NCI-H345 (cell line): ENCODE measurements at regions not wholly inside any gene's neighbourhood (a gene's known extent, or its start where the extent isn't known, plus 50 kb on each side); places are given as distances from the start of the nearest gene placed in this dataset.

Experiments used
- DNase-seq: peaks from one replicate; lab custom pipeline; 2025; lab: John Stamatoyannopoulos, UW

DNA sequence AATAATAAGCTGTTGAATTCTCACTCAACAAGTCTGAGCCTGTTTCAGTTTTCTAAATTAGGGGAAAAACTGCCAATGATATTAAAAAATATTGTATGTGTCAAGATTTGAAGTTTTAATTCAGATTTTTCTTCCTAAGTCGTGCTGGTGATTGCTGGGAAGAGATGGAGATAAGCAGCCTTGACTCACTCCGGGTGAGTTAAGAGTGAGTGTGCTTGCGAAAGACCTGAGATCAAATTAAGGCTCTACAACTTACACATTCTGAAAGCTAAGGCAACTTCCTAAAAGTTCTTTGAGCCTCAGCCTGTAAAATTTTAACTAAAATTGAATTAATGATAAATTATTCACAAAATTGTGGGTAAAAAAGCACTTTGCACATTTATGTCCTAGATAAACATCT is 1441.2 kb downstream of the PCDH7 start:
- DNase-seq = no peak

- DNase-seq = no peak
Measured at GRCh38 chr4:32163125-32163524, 1443.0 kb downstream of the PCDH7 start.

DNA sequence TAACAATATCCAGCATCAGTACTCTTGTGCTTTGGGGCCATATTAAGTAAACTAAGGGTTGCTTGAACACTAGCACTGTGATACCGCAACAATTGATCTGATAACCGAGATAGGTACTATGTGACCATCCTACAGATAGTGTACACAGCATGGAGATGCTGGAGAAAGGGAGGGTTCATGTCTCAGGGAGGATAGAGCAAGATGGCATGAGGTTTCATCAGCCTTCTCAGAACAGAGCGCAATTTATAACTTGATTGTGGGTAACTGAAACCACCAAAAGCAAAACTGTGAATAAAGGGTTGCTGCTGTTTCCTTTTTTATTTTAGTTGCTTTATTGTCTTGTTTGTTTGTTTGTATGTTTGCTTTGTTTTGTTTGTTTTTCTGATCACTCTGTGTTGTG is 1449.7 kb downstream of the PCDH7 start:
- no peak for DNase-seq

- no peak for DNase-seq
Measured at GRCh38 chr4:32172086-32172485, 1451.9 kb downstream of the PCDH7 start.

DNA sequence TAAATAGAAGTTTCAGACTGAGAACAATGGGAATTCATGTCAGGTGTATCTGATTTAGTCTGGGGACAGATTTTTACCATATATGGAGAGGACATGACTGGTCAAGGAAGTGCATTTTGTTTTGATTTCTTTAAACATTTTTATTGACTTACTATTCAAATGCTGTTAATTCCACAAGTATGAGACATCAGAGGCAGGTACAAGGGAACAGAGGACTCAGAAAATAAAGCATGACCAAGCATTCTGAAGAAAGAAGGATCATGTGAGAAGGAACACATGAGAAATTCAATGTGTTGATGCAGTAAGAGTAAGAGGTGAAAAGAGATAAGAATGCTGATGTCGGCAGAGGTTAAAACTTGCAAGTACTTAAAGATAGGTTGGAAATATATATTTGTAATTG is 1452.6 kb downstream of the PCDH7 start:
- DNase-seq = no peak

DNA sequence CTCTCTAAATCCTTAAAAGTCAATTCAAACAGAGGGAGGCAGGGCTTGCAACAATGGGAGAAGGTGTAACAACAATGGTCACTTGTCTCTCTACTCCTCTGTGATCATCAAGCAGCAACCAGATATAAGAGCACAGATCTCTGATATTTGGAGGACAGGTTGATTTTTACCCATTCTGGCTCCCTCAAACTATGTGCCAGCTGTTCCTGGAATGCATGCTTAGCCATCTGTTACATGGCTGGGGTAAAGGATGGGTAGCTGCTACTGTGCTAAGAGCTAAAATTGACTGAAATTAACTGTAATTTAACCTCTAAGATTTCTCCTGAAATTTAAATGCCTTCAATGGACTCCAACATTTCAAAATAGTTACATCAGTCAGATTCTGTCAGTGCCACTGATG is 1459.9 kb downstream of the PCDH7 start:
- no peak for DNase-seq

GRCh38 chr4:32184186-32184585 is 1464.0 kb downstream of the PCDH7 start:
- DNase-seq = no peak

- DNase-seq = no peak
Measured at GRCh38 chr4:32189130-32189529, 1469.0 kb downstream of the PCDH7 start.

- no peak for DNase-seq
Measured at GRCh38 chr4:32189788-32190187, 1469.6 kb downstream of the PCDH7 start.

DNA sequence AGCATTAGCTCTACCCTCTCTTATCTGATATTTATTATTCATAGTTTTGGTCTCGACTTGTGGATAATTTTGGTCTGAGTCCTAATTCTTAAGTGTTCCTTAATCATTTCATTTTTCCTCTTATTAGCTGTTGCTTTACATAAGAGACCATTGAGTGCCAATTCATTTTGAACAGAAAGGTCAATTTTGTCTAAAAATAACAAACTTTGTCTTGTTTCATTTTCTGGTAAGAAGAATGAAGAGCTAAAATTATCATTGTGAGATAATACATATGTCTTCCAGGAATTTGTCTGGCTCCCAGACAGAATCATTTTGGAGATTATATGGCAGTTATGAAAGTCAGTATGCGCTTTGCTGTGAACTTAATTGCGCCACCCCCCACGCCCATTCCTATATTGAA is 1471.8 kb downstream of the PCDH7 start:
- no peak for DNase-seq

DNA sequence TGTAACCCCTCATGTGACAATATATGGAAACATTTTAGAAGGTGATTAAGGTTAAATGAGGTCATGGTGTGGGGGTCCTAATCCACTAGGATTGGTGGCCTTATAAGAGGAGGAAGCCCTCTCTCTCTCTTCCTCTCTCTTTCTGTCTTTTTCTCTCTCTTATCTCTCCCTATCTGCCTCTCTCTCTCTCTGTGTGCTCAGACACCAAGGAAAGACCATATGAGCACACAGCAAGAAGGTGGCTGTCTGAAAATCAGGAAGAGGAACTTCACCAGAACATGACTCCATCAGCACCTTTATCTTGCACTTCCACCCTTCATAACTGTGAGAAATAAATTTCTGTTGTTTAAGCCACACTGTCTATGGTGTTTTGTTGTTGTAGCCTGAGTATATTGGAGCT is 1472.2 kb downstream of the PCDH7 start:
- DNase-seq = no peak

GRCh38 chr4:32192991-32193390 is 1472.8 kb downstream of the PCDH7 start:
- no peak for DNase-seq

GRCh38 chr4:32196950-32197688 is 1477.0 kb downstream of the PCDH7 start:
- DNase-seq = no peak

DNA sequence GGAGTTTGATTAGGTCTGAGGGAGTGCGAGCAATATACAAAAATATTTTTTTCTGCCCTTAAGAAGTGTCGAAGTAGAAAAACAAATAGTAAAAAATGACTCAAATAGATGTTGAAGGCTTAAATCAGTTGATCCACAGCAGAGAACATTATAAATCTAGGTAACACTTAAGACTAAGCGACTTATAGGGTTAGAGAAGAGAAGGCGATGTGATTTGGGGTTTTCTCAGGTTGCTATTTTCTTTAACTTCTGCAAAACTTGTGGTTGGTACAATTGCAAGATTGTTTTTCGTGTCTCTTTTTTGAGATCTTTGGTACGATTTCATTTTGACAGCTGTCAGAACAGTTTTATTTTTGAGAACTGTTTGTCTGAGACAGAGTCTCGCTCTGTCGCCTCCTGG is 1479.5 kb downstream of the PCDH7 start:
- DNase-seq = no peak

GRCh38 chr4:32203340-32203739 is 1483.2 kb downstream of the PCDH7 start:
- DNase-seq = no peak

- DNase-seq = no peak
Measured at GRCh38 chr4:32206756-32207155, 1486.6 kb downstream of the PCDH7 start.

DNA sequence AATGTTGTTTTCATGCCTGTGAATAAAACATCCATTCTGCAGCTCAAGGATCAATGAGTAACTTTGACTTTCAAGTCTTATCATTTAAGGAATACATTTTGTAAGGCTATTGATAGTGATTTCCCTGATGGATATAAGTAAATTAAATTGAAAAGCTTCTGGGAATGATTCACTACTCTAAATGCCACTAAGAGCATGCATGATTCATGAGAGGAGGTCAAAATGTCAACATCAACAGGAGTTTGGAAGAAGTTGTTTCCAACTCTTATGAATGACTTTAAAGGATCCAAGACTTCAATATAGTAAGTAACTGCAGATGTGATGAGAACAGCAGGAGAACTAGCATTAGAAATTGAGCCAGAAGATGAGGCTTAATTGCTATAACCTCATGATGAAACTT is 1487.3 kb downstream of the PCDH7 start:
- DNase-seq = no peak

DNA sequence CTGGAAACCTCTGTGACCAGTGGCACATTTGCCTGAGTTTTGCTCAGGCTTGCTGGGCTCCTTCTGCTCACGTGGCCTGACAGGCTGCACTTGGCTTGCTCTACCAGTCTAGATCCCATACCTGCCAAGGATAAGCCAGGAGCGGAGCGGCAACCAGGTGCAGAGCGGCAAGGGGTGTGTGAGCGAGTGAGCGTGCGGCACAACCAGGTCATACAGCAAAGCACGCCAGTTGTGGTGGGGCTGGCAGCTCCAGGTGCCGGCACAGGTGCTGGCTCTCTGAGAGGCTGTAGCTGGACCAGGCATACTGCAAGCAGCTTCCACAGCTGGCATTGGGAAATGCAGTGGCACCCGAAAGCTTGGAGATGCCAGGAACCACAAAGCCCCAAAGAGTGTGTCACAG is 1495.1 kb downstream of the PCDH7 start:
- DNase-seq = no peak

DNA sequence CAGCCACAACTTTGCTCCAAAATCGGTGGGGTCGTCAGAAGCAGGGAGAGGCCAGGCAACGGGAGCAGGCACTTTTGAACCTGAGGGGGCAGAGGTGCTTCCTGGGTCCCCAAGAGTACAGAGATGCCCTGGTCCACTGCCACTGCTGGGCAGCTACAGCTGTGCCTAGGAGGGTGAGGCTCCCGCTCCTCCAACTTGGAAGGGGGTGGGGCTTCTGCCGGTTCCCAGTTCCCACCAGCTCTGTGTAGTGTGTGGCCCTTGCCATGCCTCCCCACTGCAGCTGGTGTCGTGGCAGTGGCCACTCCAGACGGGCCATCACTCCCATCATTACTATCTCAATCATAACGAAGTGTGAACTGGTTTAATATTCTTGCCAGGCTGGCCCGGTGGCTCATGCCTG is 1496.3 kb downstream of the PCDH7 start:
- no peak for DNase-seq

DNA sequence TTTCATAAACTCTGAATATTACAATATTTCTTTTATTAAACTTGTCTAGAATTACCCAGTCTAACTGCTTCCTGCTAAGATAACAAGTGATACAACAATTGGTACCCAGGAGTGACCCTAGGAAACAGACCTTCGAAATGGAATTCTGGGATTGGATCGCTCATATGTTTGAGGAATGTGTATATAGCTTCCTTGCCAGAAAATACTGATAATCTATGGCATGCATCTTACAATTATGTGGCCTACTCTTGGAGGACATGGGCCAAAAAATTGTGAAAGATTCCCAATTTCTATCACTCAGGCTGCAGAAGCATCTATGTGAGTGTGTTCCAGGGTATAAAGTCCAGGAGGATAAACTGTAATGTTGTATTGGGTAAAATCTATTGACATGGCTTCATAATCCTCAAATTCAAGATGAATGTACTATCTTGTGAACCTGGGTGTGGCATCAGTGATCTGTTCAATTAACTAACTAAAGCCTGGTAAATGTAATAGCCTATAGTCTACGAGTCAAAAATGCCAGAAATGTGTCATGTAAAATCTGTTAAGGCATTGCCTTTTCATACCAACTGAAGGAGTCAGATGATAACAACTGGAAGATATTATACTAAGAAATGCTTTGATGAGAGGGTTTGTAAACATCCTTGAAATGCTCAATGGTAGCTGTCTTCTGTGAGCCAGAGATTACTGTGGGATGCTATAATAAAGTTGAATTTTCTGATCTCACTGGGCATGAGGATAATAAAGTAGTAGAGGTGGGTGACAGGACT is 1499.3 kb downstream of the PCDH7 start:
- DNase-seq = no peak

GRCh38 chr4:32226204-32226603 is 1506.0 kb downstream of the PCDH7 start:
- no peak for DNase-seq

- DNase-seq = no peak
Measured at GRCh38 chr4:32226733-32227132, 1506.6 kb downstream of the PCDH7 start.

GRCh38 chr4:32243926-32244325 is 1523.8 kb downstream of the PCDH7 start:
- DNase-seq = no peak

DNA sequence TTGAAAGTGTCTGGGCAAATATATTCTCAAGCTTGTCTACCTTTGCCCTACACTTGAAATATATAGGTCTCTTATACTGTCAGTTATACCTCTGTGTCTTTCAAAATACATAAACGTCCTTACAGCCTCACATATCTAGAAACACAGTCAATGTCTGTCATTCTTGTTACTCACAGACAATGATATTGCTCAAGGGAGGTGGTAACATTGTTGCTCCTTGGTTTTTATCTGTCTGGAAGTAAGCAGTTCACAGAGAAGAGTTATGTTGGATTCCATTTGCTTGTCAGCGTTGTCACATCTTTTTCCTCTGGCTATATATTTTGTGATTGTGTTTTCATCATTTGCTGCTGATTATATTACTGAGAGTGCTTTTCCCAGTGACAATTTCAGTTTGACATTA is 1528.9 kb downstream of the PCDH7 start:
- DNase-seq = no peak
